HUDEP-2 (cell line): ENCODE measurements at regions not wholly inside any gene's neighbourhood (a gene's known extent, or its start where the extent isn't known, plus 50 kb on each side); places are given as distances from the start of the nearest gene placed in this dataset.
A peak's percentile ranks its signal among the peaks of the same experiment; 100 is the strongest.
"Not testable (repeated sequence)": the region's sequence is repeated elsewhere in the genome, so short reads cannot be mapped to it uniquely, and the experiment has no call there.

Experiments
- DNase-seq, 76 experiments: peaks; one replicate each; lab custom pipeline; 2025; ENCODE audit not compliant: unreplicated experiment in 76 of 76; lab: John Stamatoyannopoulos, UW

- DNase-seq: no peak
These were observed 478.0 kb upstream of the DDX18 start for GRCh38 chr2:117336496-117336895.

GRCh38 chr2:117337981-117338380 lies 476.5 kb upstream of the DDX18 start:
- not testable (repeated sequence) for DNase-seq

GRCh38 chr2:117339980-117340379 lies 474.5 kb upstream of the DDX18 start:
- DNase-seq: no peak

GRCh38 chr2:117341690-117342089 lies 472.8 kb upstream of the DDX18 start:
- DNase-seq: no peak

- no peak for DNase-seq
These were observed 472.1 kb upstream of the DDX18 start for GRCh38 chr2:117342415-117342814.

GRCh38 chr2:117349687-117350086 lies 464.8 kb upstream of the DDX18 start:
- DNase-seq: no peak

- DNase-seq: no peak
These were observed 463.1 kb upstream of the DDX18 start for GRCh38 chr2:117351396-117351795.

- no peak for DNase-seq
These were observed 455.1 kb upstream of the DDX18 start for GRCh38 chr2:117359266-117359914.

GRCh38 chr2:117360586-117360985 lies 453.9 kb upstream of the DDX18 start:
- DNase-seq: no peak

GRCh38 chr2:117378653-117379052 lies 435.8 kb upstream of the DDX18 start:
- no peak for DNase-seq

GRCh38 chr2:117379928-117380327 lies 434.6 kb upstream of the DDX18 start:
- no peak for DNase-seq

GRCh38 chr2:117383997-117384396 lies 430.5 kb upstream of the DDX18 start:
- DNase-seq: not testable (repeated sequence)

- DNase-seq: no peak
These were observed 418.3 kb upstream of the DDX18 start for GRCh38 chr2:117396161-117396560.

GRCh38 chr2:117401582-117401981 lies 412.9 kb upstream of the DDX18 start:
- no peak for DNase-seq

- DNase-seq: no peak
These were observed 408.0 kb upstream of the DDX18 start for GRCh38 chr2:117406443-117406842.

- DNase-seq: no peak
These were observed 406.7 kb upstream of the DDX18 start for GRCh38 chr2:117407746-117408145.

- no peak for DNase-seq
These were observed 405.0 kb upstream of the DDX18 start for GRCh38 chr2:117409443-117409842.

- no peak for DNase-seq
These were observed 402.5 kb upstream of the DDX18 start for GRCh38 chr2:117411983-117412382.

- no peak for DNase-seq
These were observed 381.7 kb upstream of the DDX18 start for GRCh38 chr2:117432746-117433145.

- DNase-seq: no peak
These were observed 377.8 kb upstream of the DDX18 start for GRCh38 chr2:117436697-117437096.

- peak in 46 of 76 experiments; percentile 0 to 62 (median 20) for DNase-seq
These were observed 344.0 kb upstream of the DDX18 start for GRCh38 chr2:117470311-117471095.

GRCh38 chr2:117481608-117482007 lies 332.9 kb upstream of the DDX18 start:
- no peak for DNase-seq
